Suprapubic skin (tissue), 3 donors: ENCODE measurements at regions not wholly inside any gene's neighbourhood (a gene's known extent, or its start where the extent isn't known, plus 50 kb on each side); places are given as distances from the start of the nearest gene placed in this dataset.

Experiments used
- EP300 ChIP-seq: sonication (generic); formaldehyde crosslinking; IDR thresholded peaks from one replicate; pipeline ENCODE4 v1.6.1; 2017; ENCODE audit warnings: antibody characterized with exemption
- POLR2A ChIP-seq, 2 donors: fragments of 450-650 bp; IDR thresholded peaks; one replicate each; pipeline ENCODE4 v1.6.1; 2017; ENCODE audit warnings: antibody characterized with exemption in 2 of 2, mild to moderate bottlenecking in 2 of 2, moderate library complexity in 2 of 2
- TF ChIP-seq, protein P1 (sequence below), 2 donors: fragments of 200-600 bp in 1 of 2; fragments of 450-650 bp in 1 of 2; sonication (generic) in 1 of 2; IDR thresholded peaks; one replicate each; pipeline ENCODE4 v1.5.1; 2016 to 2019; ENCODE audit warnings: antibody characterized with exemption in 2 of 2, mild to moderate bottlenecking in 1 of 2, moderate library complexity in 1 of 2

DNA sequence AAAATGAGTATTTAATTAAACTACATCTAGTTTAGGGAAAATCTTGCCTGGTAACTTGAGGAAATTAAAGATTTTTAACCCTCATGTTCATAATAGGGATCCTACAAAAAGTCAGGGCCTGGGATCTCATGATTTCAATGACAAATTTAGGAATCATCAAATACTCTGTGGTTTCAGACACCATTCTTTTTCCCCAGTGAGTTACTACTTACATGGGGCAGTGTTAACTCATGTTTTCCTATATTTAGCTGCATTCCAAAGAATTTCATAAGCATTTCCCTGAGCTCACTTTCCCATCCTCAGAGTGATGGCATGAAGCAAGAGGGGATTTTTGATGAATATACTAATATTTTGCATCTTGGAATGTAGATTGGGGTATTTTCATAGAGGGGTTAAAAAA lies 321.7 kb downstream of the CENPW start:
- TF ChIP-seq, protein P1, sequence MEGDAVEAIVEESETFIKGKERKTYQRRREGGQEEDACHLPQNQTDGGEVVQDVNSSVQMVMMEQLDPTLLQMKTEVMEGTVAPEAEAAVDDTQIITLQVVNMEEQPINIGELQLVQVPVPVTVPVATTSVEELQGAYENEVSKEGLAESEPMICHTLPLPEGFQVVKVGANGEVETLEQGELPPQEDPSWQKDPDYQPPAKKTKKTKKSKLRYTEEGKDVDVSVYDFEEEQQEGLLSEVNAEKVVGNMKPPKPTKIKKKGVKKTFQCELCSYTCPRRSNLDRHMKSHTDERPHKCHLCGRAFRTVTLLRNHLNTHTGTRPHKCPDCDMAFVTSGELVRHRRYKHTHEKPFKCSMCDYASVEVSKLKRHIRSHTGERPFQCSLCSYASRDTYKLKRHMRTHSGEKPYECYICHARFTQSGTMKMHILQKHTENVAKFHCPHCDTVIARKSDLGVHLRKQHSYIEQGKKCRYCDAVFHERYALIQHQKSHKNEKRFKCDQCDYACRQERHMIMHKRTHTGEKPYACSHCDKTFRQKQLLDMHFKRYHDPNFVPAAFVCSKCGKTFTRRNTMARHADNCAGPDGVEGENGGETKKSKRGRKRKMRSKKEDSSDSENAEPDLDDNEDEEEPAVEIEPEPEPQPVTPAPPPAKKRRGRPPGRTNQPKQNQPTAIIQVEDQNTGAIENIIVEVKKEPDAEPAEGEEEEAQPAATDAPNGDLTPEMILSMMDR (IDR thresholded peaks at IDR 0.05) = no peak
- TF ChIP-seq POLR2A (IDR thresholded peaks at IDR 0.05) (no peak), EP300 (no peak)
